NCI-H187 treated with DMSO at 0.1 percent for 48 hours (cell line): ENCODE measurements at regions not wholly inside any gene's neighbourhood (a gene's known extent, or its start where the extent isn't known, plus 50 kb on each side); places are given as distances from the start of the nearest gene placed in this dataset.

ENCODE experiments used
- DNase-seq: peaks from one replicate; lab custom pipeline; 2025; lab: John Stamatoyannopoulos, UW

- DNase-seq = no peak
Observed at GRCh38 chr21:27695246-27695645, 728.4 kb upstream of the ADAMTS5 start.

- DNase-seq = no peak
Observed at GRCh38 chr21:27694667-27695066, 727.8 kb upstream of the ADAMTS5 start.

- no peak for DNase-seq
Observed at GRCh38 chr21:27693376-27693775, 726.5 kb upstream of the ADAMTS5 start.

- DNase-seq = no peak
Observed at GRCh38 chr21:27691516-27691915, 724.6 kb upstream of the ADAMTS5 start.

GRCh38 chr21:27691006-27691405 lies 724.1 kb upstream of the ADAMTS5 start:
- DNase-seq = no peak

GRCh38 chr21:27690426-27690825 lies 723.5 kb upstream of the ADAMTS5 start:
- DNase-seq = no peak

GRCh38 chr21:27688773-27689172 lies 721.9 kb upstream of the ADAMTS5 start:
- DNase-seq = no peak

GRCh38 chr21:27683292-27683691 lies 716.4 kb upstream of the ADAMTS5 start:
- DNase-seq = no peak

GRCh38 chr21:27681841-27682240 lies 715.0 kb upstream of the ADAMTS5 start:
- no peak for DNase-seq

GRCh38 chr21:27681038-27681437 lies 714.1 kb upstream of the ADAMTS5 start:
- DNase-seq = no peak

GRCh38 chr21:27680181-27680580 lies 713.3 kb upstream of the ADAMTS5 start:
- DNase-seq = no peak

GRCh38 chr21:27678511-27678910 lies 711.6 kb upstream of the ADAMTS5 start:
- no peak for DNase-seq

GRCh38 chr21:27677546-27677945 lies 710.7 kb upstream of the ADAMTS5 start:
- DNase-seq = no peak

GRCh38 chr21:27675306-27675705 lies 708.4 kb upstream of the ADAMTS5 start:
- DNase-seq = no peak

GRCh38 chr21:27674041-27674615 lies 707.2 kb upstream of the ADAMTS5 start:
- no peak for DNase-seq

GRCh38 chr21:27673581-27673980 lies 706.7 kb upstream of the ADAMTS5 start:
- no peak for DNase-seq

- DNase-seq = no peak
Observed at GRCh38 chr21:27671207-27671606, 704.3 kb upstream of the ADAMTS5 start.

- no peak for DNase-seq
Observed at GRCh38 chr21:27653481-27653880, 686.6 kb upstream of the ADAMTS5 start.

- DNase-seq = no peak
Observed at GRCh38 chr21:27649762-27650161, 682.9 kb upstream of the ADAMTS5 start.

- DNase-seq = no peak
Observed at GRCh38 chr21:27649323-27649722, 682.4 kb upstream of the ADAMTS5 start.

- no peak for DNase-seq
Observed at GRCh38 chr21:27648560-27648959, 681.7 kb upstream of the ADAMTS5 start.

GRCh38 chr21:27647921-27648320 lies 681.0 kb upstream of the ADAMTS5 start:
- no peak for DNase-seq

GRCh38 chr21:27647401-27647800 lies 680.5 kb upstream of the ADAMTS5 start:
- no peak for DNase-seq

- DNase-seq = no peak
Observed at GRCh38 chr21:27646691-27647090, 679.8 kb upstream of the ADAMTS5 start.

GRCh38 chr21:27646056-27646455 lies 679.2 kb upstream of the ADAMTS5 start:
- no peak for DNase-seq
